Breast epithelium (tissue), 3 donors: ENCODE measurements at regions not wholly inside any gene's neighbourhood (a gene's known extent, or its start where the extent isn't known, plus 50 kb on each side); places are given as distances from the start of the nearest gene placed in this dataset.

Experiments
- CTCF ChIP-seq, 3 donors: fragments of 450-650 bp; IDR thresholded peaks; one replicate each; pipeline ENCODE4 v1.5.1; 2016 to 2017; ENCODE audit warnings: antibody characterized with exemption in 3 of 3, mild to moderate bottlenecking in 3 of 3, moderate library complexity in 3 of 3
- POLR2A ChIP-seq: fragments of 450-650 bp; IDR thresholded peaks from one replicate; pipeline ENCODE4 v1.6.1; 2016; ENCODE audit warnings: antibody characterized with exemption, mild to moderate bottlenecking, moderate library complexity
- POLR2AphosphoS5 ChIP-seq, 3 donors: sonication (generic); formaldehyde crosslinking; IDR thresholded peaks; one replicate each; pipeline ENCODE4 v1.6.1; 2017; ENCODE audit warnings: antibody characterized with exemption in 3 of 3

- TF ChIP-seq CTCF (IDR thresholded peaks at IDR 0.05) = no peak
- no peak for TF ChIP-seq POLR2AphosphoS5 (IDR thresholded peaks at IDR 0.05)
- no peak for TF ChIP-seq POLR2A
Observed at GRCh38 chr2:5939553-5939952, 247.4 kb downstream of the SOX11 start.
